GM12878 (cell line): ENCODE measurements at regions not wholly inside any gene's neighbourhood (a gene's known extent, or its start where the extent isn't known, plus 50 kb on each side); places are given as distances from the start of the nearest gene placed in this dataset.
A peak's percentile ranks its signal among the peaks of the same experiment; 100 is the strongest.

Experiments used
- ATAC-seq: fragments of 200-7000 bp; cut with Tn5 transposase; 3 replicates; pipeline ENCODE4 v1.9.1; 2020; ENCODE audit warnings: mild to moderate bottlenecking, moderate library complexity
- BruUV-seq: library from RNA; stranded (reverse); fragments of 400-500 nt; replicated peaks from 2 replicates; lab custom pipeline; 2021; lab: Mats Ljungman, UMichigan
- CTCF ChIA-PET: fragments of 300-600 bp; sonication (Branson Sonifier 250); formaldehyde crosslinking; extraction: SDS; loops from one replicate; lab custom pipeline; 2021; ENCODE audit warnings: inconsistent platforms; lab: Yijun Ruan, JAX
- POLR2A ChIA-PET: fragments of 350-600 bp; formaldehyde crosslinking; extraction: SDS; loops from one replicate; lab custom pipeline; 2021; ENCODE audit warnings: inconsistent platforms; lab: Charles Lee
- RAD21 ChIA-PET: fragments of 300-600 bp; sonication (Branson Sonifier 250); formaldehyde crosslinking; loops from one replicate; lab custom pipeline; 2023; ENCODE audit warnings: antibody characterized with exemption; ENCODE audit not compliant: unreplicated experiment; lab: Charles Lee
- SMC1A ChIA-PET: fragments of 300-600 bp; sonication (Branson Sonifier 250); formaldehyde crosslinking; loops from one replicate; lab custom pipeline; 2023; ENCODE audit not compliant: unreplicated experiment, uncharacterized antibody; lab: Charles Lee
- DNase-seq: peaks from one replicate; pipeline ENCODE4 v3.0.0-alpha.2; 2011; ENCODE audit warnings: low read depth, low spot score
- FAIRE-seq: peaks from 3 replicates; lab custom pipeline; 2011; peaks lifted over from hg19 to GRCh38; lab: Jason Lieb, UNC
- H2AFZ ChIP-seq: 2 replicates; pipeline ENCODE4 v1.6.0; 2011; ENCODE audit warnings: low read depth, low read length, control low read depth; ENCODE audit not compliant: control insufficient read depth
- H3K27ac ChIP-seq: 2 replicates; pipeline ENCODE4 v1.5.1; 2011; ENCODE audit warnings: control low read depth; ENCODE audit not compliant: control insufficient read depth, insufficient read depth
- H3K27me3 ChIP-seq, 2 experiments: replicated peaks in 1 of 2; 2 replicates each; pipeline versions ENCODE4 v1.6.0 to v1.6.1; 2011; ENCODE audit warnings: low read length in 1 of 2; ENCODE audit not compliant: control insufficient read depth in 2 of 2, insufficient read depth in 2 of 2
- H3K36me3 ChIP-seq, 2 experiments: 2 replicates each; pipeline ENCODE4 v1.5.1; 2011; ENCODE audit warnings: low read length in 1 of 2; ENCODE audit not compliant: control insufficient read depth in 2 of 2, insufficient read depth in 2 of 2
- H3K4me1 ChIP-seq: 2 replicates; pipeline ENCODE4 v1.6.1; 2011; ENCODE audit warnings: mild to moderate bottlenecking, low read length, moderate library complexity, mixed read lengths; ENCODE audit not compliant: control insufficient read depth, insufficient read depth
- H3K4me2 ChIP-seq: 2 replicates; pipeline ENCODE4 v1.6.0; 2011; ENCODE audit warnings: control low read depth; ENCODE audit not compliant: control insufficient read depth, insufficient read depth
- H3K4me3 ChIP-seq: fragments of 200-600 bp; sonication (generic); 2 replicates; pipeline ENCODE4 v1.5.1; 2016
- H3K79me2 ChIP-seq: 2 replicates; pipeline ENCODE4 v1.6.0; 2011; ENCODE audit warnings: low read length; ENCODE audit not compliant: control insufficient read depth, insufficient read depth
- H3K9ac ChIP-seq: 2 replicates; pipeline ENCODE4 v1.8.0; 2011; ENCODE audit warnings: low read length, control low read depth, mixed read lengths; ENCODE audit not compliant: control insufficient read depth, insufficient read depth
- H3K9me3 ChIP-seq: replicated peaks from 3 replicates; pipeline ENCODE4 v1.5.1; 2011; ENCODE audit warnings: mild to moderate bottlenecking, low read length; ENCODE audit not compliant: control insufficient read depth, insufficient read depth
- H4K20me1 ChIP-seq: 2 replicates; pipeline ENCODE4 v1.6.0; 2011; ENCODE audit not compliant: control insufficient read depth, insufficient read depth
- JUNB ChIP-seq: IDR thresholded peaks from 2 replicates; pipeline ENCODE4 v1.6.1; 2016; ENCODE audit warnings: antibody characterized with exemption, mild to moderate bottlenecking
- NRF1 ChIP-seq: conservative IDR thresholded peaks from 2 replicates; pipeline ENCODE4 v1.6.1; 2011; ENCODE audit warnings: mild to moderate bottlenecking, low read depth, low read length, improper control_type of control experiment
- PAX5 ChIP-seq: IDR thresholded peaks from 2 replicates; pipeline ENCODE4 v1.6.1; 2011; ENCODE audit warnings: low read depth, low read length, borderline replicate concordance
- WGBS: methylation state at CpG from one replicate; pipeline ENCODE4 v1.1.6; 2016; ENCODE audit warnings: low lambda C conversion rate; ENCODE audit not compliant: insufficient replicate concordance, insufficient coverage; ENCODE audit errors: missing lambda C conversion rate; 5-methylcytosine and 5-hydroxymethylcytosine counted together
- in situ Hi-C: fragments of 300-500 bp; cut with MboI; formaldehyde crosslinking; loops from 9 replicates; pipeline ENCODE4 v1.14.3; 2018; ENCODE audit warnings: mixed read lengths
- intact Hi-C: fragments of 100-400 bp; cut with micrococcal nuclease; formaldehyde crosslinking; loops from one replicate; pipeline ENCODE4 v1.14.2; 2022; ENCODE audit not compliant: unreplicated experiment
- TF ChIP-seq, protein P1 (sequence below): IDR thresholded peaks from 2 replicates; pipeline ENCODE4 v1.6.1; 2012; ENCODE audit warnings: low read depth, low read length, improper control_type of control experiment
- TF ChIP-seq, protein P2 (sequence below): fragments of 450-650 bp; IDR thresholded peaks from 2 replicates; pipeline ENCODE4 v1.6.1; 2017; ENCODE audit warnings: mild to moderate bottlenecking, moderate library complexity

DNA sequence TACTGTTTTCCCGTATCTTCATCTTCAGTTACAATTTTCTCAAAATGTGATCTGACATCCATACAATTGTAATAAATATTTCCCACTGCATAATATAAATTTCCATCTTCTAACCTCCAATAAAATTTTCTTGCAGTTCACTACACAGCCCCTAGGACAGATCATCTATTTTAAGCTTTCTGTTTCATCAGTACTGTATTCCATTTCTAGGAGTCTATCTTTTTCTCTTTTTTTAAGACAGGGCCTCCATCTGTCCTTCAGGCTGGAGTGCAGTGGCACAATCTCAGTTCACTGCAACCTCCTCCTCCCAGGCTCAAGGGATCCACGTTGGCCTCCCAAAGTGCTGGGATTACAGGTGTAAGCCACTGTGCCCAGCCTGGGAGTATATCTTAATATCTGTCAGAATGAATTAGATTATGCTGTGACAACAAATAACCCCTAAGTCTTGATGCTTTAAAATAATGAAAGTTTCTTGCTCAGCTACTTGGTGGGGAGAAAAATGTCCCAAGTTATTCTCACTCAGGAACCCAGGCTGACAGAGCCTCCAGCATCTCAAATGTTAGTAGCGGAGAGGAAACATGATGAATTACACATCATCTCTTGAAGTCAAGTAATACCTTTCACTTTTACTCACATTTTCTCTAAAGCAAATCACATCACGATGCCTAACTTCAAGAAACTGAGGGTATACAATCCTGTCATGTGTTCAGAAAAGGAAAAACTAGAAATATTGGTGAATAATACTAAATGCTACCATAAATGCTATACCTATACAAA is 92.2 kb downstream of the BUD13 start:
- Histone ChIP-seq H3K9me3 (no peaks in the 10 kb centered on the region), H3K27ac (no peak overlapping the region), H3K4me3 (no peak overlapping the region), H3K36me3 (no peaks in the 10 kb centered on the region), H3K9ac (no peak overlapping the region), H2AFZ (no peak overlapping the region), H3K79me2 (no peaks in the 10 kb centered on the region), H4K20me1 (no peaks in the 10 kb centered on the region), H3K4me1 (no peaks in the 10 kb centered on the region), H3K27me3 (no peaks in the 10 kb centered on the region), H3K4me2 (no peak overlapping the region)
- ChIA-PET CTCF (interaction anchor here (0.8 to 1.2 kb wide), 4 partner anchors 9 to 227 kb away, joined by 3 to 8 read pairs (median 4); no protein-coding TSS in a partner anchor), SMC1A (interaction anchor here (1.0 kb wide), 1 partner anchor 29 kb away, joined by 3 read pairs; no protein-coding TSS in a partner anchor), POLR2A (no interaction called here), RAD21 (interaction anchor here (1.1 to 1.8 kb wide), 2 partner anchors 9 to 11 kb away, joined by 3 to 6 read pairs; no protein-coding TSS in a partner anchor)
- peak; percentile 41 for ATAC-seq
- intact Hi-C loops (no loop called here), in situ Hi-C loops (no loop called here)
- no peak for FAIRE-seq
- DNase-seq: no peak
- BruUV-seq: no TSS peak
- TF ChIP-seq, protein P1, sequence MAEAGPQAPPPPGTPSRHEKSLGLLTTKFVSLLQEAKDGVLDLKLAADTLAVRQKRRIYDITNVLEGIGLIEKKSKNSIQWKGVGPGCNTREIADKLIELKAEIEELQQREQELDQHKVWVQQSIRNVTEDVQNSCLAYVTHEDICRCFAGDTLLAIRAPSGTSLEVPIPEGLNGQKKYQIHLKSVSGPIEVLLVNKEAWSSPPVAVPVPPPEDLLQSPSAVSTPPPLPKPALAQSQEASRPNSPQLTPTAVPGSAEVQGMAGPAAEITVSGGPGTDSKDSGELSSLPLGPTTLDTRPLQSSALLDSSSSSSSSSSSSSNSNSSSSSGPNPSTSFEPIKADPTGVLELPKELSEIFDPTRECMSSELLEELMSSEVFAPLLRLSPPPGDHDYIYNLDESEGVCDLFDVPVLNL: no peak
- no peak for TF ChIP-seq PAX5
- TF ChIP-seq JUNB: peak; percentile 13; the same call in 1 of the 2 replicates
- TF ChIP-seq, protein P2, sequence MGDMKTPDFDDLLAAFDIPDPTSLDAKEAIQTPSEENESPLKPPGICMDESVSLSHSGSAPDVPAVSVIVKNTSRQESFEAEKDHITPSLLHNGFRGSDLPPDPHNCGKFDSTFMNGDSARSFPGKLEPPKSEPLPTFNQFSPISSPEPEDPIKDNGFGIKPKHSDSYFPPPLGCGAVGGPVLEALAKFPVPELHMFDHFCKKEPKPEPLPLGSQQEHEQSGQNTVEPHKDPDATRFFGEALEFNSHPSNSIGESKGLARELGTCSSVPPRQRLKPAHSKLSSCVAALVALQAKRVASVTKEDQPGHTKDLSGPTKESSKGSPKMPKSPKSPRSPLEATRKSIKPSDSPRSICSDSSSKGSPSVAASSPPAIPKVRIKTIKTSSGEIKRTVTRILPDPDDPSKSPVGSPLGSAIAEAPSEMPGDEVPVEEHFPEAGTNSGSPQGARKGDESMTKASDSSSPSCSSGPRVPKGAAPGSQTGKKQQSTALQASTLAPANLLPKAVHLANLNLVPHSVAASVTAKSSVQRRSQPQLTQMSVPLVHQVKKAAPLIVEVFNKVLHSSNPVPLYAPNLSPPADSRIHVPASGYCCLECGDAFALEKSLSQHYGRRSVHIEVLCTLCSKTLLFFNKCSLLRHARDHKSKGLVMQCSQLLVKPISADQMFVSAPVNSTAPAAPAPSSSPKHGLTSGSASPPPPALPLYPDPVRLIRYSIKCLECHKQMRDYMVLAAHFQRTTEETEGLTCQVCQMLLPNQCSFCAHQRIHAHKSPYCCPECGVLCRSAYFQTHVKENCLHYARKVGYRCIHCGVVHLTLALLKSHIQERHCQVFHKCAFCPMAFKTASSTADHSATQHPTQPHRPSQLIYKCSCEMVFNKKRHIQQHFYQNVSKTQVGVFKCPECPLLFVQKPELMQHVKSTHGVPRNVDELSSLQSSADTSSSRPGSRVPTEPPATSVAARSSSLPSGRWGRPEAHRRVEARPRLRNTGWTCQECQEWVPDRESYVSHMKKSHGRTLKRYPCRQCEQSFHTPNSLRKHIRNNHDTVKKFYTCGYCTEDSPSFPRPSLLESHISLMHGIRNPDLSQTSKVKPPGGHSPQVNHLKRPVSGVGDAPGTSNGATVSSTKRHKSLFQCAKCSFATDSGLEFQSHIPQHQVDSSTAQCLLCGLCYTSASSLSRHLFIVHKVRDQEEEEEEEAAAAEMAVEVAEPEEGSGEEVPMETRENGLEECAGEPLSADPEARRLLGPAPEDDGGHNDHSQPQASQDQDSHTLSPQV: no peak
- TF ChIP-seq NRF1: no peak
- 16% methylated on average over 4 of the region's 4 CpGs for WGBS
